H54 (cell line): ENCODE measurements at regions not wholly inside any gene's neighbourhood (a gene's known extent, or its start where the extent isn't known, plus 50 kb on each side); places are given as distances from the start of the nearest gene placed in this dataset.

ENCODE experiments used
- DNase-seq: peaks from one replicate; pipeline ENCODE4 v3.0.0; 2011; ENCODE audit warnings: low spot score, mixed read lengths; ENCODE audit not compliant: insufficient read length
- FAIRE-seq: peaks from 3 replicates; lab custom pipeline; 2011; peaks lifted over from hg19 to GRCh38; lab: Jason Lieb, UNC
- POLR2A ChIP-seq: IDR thresholded peaks from 2 replicates; pipeline ENCODE4 v1.6.1; 2011; ENCODE audit warnings: low read depth, mild to moderate bottlenecking, low read length

DNA sequence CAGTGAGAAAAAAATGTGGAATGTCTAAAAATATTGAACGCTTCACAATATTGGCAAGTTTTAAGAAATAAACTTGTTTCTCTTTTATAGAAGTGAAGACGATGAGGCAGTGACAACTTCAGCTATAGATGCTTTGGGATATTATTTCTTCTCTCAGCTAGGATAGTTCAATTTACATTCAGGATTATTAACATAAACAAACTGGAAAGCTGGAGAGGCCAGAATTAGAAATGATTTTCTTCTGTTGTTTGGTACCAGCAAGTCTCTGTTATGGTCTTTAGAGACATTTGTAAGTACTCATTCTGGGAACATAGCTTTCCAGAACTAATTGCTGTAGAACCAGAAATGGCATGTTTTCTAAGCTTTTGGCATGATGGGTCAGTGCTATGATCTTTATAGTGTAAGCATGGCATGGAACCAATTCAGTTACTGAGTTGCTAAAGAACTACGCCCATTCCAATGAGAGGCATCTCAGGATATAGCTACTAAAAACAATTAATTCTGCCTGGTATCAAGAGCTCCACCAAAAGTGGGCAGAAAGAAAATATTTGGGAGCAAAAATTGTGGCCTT lies 599.5 kb upstream of the B3GALT2 start:
- no peak for DNase-seq
- FAIRE-seq, result no peak
- TF ChIP-seq POLR2A, result no peak

DNA sequence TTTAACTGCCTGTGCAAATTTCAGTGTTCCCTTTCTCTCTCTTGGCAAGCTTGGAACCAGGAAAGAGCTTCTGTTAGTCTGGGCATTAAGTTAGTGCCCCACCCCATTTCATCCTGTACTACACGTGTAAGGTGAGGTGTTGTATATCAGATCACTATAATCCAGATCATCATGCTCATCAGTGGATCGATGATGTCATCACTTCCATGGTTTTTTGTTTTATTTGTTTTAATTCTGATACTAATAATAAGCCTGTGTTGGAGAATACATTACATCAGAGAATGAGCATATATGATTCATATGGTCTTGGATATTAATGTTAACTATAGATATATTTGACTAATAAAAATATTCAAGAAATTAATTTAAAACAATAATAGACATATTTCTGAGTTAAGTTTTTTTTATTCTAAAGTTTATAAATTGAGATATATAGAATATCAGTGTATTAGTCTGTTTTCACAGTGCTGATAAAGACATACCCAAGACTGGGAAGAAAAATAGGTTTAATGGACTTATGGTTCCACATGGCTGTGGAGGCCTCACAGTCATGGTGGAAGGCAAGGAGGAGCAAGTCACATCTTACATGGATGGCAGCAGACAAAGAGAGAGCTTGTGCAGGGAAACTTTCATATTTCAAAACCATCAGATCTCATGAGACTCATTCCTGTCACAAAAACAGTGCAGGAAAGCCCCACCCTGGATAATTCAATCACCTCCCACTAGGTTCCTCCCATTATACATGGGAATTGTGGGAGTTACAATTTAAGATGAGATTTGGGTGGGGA lies 588.3 kb upstream of the B3GALT2 start:
- no peak for TF ChIP-seq POLR2A
- no peak for FAIRE-seq

DNA sequence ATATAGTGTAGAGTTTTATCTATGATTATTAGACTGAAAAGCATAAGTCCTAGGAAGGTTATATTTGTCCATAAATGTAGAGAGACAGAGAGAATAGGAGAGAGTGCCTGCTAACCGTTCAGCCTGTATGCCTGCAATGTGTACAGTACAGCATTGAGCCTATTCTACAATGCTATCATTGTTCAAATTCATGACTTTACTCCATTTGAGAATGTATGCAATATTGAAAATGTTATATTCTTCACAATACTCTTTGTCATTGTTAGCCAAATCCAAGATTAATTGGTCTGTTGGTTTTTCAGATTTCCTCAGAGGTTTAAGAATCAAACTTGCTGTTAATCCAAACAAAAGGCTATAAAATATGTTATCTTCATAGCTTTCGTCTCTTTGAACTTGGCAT lies 585.2 kb upstream of the B3GALT2 start:
- FAIRE-seq (no peak), DNase-seq (no peak)
- no peak for TF ChIP-seq POLR2A

More for the DNA sequence above, 588.3 kb upstream of the B3GALT2 start:
- no peak for DNase-seq

DNA sequence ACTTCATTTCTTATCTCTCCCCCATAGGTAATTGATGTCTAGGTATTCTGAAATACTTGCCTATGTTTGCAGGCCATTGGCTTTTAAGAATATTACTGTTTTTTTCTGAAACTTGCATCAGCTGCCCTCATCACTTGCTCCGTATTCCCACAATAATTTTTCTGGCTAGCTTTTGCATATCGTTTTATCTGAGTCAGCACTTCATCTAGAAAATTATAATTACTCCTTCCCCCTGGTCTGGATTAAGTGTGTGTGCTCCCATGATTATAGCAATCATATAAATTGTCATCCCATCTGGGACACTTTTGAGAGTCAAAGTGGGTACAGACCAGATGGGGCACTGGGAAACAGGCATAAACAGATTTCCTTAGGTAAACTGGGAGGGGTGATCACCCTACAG lies 583.2 kb upstream of the B3GALT2 start:
- no peak for FAIRE-seq
- no peak for TF ChIP-seq POLR2A
- DNase-seq, result no peak

DNA sequence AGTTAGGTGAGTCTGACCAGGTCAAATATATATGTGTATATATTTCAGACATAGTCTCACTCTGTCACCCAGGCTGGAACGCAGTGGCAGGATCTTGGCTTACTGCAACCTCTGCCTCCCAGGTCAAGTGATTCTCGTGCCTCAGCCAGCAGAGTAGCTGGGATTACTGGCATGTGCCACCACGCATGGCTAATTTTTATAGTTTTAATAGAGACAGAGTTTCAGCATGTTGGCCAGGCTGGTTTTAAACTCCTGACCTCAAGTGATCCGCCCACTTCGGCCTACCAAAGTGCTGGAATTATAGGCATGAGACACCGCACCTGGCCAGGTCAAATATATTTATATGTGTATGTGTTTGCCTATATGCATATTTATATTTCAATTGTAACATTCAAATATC lies 581.5 kb upstream of the B3GALT2 start:
- no peak for FAIRE-seq
- no peak for DNase-seq
- TF ChIP-seq POLR2A, result no peak

DNA sequence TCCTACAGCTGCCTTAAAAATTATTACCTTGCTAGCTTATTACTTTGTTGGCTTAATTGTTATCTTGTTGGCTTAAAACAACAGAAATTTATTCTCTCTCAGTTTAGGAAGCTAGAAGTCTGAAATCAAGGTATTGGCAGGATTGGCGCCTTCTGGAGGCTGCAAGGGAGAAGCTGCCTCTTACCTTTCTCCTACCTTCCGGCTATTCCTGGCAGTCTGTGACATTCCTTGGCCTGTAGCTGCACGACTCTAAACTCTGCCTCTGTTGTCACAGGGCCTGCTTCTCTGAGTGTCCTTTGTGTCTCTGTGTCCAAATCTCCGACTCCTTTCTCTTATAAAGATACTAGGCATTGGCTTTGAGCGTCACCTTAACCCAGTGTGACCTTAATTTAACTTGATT lies 579.9 kb upstream of the B3GALT2 start:
- DNase-seq, result no peak
- FAIRE-seq, result no peak
- no peak for TF ChIP-seq POLR2A

DNA sequence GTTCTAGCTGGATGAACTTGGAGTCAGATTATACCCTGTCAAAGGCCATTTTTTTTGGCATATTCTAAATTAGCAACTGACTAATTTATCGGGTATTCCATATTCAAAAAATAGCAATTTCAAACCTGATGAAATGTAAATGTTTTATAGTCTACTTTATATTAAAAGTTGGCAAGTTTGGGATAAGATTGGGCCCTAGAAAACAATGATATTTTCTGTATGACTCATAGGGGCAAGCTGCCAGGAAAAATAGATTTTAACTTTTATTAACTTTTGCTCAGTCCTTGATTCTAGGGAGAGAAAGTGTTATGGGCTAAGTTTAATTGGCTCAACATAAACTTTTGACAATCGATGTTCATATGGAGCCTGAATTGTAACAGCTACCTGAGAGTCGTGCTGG lies 576.9 kb upstream of the B3GALT2 start:
- no peak for TF ChIP-seq POLR2A
- FAIRE-seq (no peak), DNase-seq (no peak)

DNA sequence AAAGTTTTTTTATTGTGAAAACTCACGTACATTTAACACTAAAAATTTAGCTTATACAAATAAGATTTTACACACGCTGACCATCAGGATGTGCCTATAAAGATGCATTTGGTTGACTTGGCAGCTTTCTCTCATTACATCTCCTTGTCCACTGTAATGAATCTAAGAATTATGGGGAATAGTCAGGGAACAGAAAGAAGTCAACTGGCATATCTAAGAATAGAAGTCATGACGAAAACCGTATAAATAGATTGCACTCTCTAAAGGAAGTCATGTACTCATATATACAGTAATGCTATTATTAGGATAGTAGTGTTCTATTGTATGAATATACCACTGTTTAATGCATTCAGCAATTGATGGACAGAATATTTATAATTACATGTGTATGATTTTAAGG lies 575.8 kb upstream of the B3GALT2 start:
- no peak for DNase-seq
- TF ChIP-seq POLR2A, result no peak
- FAIRE-seq, result no peak

DNA sequence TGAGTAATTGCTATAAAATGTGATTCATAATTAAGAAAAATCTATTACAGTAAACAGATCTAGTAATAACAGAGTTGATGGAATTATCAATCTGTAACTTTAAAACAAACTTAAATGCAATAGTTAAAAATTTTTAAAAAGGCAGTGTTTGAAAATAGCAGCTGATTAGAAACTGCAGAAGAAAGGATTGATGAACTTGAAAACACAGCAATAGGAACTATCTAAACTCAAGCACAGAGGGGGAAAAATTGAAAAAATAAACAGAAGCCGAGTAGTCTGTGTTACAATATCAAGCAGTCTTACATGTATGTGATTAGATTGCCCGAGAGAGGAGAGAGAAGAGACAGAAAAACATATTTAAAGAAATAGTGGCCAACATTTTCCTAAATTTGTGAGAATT lies 569.0 kb upstream of the B3GALT2 start:
- no peak for DNase-seq
- no peak for TF ChIP-seq POLR2A
- FAIRE-seq, result no peak

DNA sequence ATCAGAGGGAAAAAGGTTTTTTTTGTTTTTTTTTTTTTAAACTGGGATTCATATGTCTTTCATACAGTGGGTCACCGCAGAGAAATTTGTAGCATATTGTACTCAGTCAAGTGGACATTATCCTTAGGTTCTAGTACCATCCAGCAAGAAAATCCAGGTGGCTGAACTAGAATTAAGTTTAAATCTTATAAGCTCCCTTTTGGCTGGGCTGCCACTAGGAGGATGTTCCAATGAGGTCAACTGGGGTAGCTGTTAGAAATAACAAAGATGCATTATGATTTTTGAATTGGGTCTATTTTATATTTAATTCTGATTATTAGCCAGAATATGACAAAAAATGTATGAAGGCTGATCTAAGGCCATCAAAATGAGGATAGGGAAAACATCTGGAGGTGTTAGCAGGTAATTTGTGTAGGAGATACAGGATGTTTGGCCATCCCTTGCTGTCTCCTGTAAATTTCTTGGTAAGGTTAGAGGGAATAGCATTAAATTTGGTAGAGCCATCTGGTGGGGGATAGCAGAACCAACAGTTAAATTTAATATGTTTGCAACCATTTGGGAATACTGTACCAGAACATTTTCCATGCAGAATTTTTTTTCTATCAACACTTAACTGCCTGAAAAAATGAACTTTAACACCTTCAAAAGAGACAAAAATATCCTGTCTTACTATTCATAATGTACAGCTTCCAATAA lies 568.5 kb upstream of the B3GALT2 start:
- no peak for TF ChIP-seq POLR2A
- DNase-seq, result no peak
- no peak for FAIRE-seq

DNA sequence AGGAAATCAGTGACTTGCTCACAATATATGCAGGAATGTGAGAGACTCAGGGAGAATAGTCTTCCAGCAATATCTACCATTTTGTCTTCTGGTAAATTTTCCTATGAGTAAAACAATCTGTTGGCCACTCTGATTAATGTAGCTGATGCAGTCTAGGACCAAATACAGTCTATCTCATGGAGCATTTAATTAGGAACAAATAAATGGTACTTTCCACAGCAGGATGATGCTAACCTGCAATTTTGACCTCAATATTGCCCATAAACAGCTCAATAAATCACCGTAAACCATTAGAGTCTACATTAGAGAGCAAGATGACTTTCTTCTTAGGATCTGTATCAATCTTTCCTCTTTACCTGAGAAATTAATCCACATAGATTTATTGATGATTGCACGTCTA lies 567.7 kb upstream of the B3GALT2 start:
- no peak for FAIRE-seq
- TF ChIP-seq POLR2A, result no peak
- DNase-seq, result no peak

DNA sequence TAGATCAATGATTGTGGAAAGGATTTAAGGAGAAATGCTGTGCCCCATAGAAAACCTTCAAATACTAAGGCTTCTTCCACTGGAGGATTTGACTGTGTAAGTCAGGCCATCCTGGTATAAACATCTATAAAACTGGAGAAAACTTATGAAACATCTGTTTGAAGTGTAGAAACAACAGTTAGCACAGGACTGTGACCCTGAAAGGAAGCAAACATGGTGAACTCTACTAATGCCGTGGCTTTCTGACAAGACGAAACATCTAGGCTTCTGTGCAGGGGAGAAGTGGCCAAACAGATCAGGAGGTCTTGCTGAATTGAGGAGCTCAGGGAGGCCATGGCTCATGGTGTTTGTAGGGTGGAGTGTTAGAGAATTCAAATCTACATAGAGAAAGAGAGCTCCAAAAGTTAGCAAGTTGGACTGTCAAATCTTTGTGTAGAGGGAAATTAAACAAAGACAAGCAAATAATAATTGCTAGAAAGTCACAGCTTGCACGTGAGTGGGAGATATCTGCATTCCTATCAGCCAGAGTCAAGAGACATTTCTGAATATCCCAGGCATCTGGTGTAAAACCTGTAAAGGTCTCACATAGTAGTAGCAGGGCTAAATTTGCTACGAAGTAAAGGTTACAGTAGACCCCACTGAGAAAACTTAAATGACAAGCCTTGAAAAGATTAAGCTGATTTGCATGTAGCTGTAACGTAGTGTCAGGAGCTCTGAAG lies 566.8 kb upstream of the B3GALT2 start:
- no peak for TF ChIP-seq POLR2A
- DNase-seq, result no peak
- no peak for FAIRE-seq

DNA sequence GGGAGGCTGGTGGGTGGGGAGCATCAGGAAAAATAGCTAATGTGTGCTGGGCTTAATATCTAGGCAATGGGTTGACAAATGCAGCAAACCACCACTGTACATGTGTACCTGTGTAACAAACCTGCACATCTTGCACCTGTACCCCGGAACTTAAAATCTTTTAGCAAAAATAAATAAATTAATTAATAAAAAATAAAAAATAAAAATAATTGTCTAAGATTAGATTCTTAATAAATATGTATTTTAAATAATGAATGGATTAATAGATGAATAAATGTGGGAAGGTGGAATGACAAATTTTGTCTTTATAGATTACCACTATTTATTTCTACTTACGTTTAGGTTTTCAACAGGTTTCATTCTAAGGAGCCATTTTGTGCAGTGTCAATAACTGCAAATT lies 563.5 kb upstream of the B3GALT2 start:
- DNase-seq, result no peak
- no peak for TF ChIP-seq POLR2A
- no peak for FAIRE-seq

DNA sequence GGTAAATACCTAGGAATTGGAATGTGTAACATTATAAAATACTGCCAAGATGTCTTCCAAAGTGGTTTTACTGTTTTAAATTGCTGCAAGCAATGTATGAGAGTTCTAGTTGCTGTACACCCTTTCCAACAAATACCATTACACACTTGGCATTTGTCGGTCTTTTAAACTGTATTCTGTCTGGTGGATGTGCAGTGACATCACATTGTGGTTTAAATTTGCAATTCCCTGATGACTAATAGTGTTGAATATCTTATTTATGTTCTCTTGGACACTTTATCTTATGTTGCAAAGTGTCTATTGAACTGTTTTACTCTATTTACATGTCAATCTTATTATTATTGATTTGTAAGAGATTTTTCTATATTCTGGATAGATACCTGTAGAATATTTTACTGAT lies 561.2 kb upstream of the B3GALT2 start:
- FAIRE-seq (peak; percentile 20), DNase-seq (no peak)
- no peak for TF ChIP-seq POLR2A

DNA sequence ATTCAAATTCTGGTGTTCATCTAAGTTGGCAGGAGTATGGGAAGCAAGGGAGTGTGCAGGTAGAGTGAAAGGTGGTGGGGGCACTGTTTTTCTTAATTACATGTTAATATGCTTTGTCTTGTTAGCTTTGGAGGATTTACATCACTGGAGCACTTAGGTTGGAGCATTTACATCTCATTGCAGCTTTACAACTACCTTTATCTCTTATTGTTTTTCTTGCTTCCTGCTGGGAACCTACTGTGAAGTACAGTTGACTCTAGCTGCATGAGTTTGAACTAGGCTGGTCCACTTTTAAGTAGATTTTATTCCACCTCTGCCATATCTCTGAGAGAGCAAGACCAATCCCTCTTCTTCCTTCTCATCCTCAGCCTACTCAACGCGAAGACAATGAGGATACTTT lies 554.8 kb upstream of the B3GALT2 start:
- FAIRE-seq (no peak), DNase-seq (no peak)
- TF ChIP-seq POLR2A, result no peak
